Midbrain (tissue), 1 donor: ENCODE measurements at regions not wholly inside any gene's neighbourhood (a gene's known extent, or its start where the extent isn't known, plus 50 kb on each side); places are given as distances from the start of the nearest gene placed in this dataset.
"Not testable (repeated sequence)": the region's sequence is repeated elsewhere in the genome, so short reads cannot be mapped to it uniquely, and the experiment has no call there.

Source experiments
- DNase-seq: peaks from one replicate; lab custom pipeline; 2025; lab: John Stamatoyannopoulos, UW

DNA sequence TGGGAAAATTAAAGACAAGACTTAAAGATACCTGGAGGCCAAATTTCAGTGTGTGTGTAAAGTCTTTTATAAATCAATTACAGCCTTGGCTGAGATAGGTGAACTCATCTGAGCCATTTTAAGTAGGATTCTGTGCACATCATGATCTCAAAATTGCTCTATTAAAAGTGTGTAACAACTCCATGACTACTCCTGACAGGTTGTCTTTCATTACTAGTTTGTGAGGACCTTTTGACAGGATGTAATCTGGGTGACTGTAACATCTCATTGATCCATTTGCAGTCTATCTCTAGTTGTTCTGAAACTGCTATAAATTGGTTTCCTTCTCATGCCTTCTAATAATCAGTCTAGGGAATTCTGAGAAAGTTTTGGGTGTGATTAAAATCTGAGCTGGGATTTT is 753.3 kb downstream of the SLITRK5 start:
- no peak for DNase-seq

DNA sequence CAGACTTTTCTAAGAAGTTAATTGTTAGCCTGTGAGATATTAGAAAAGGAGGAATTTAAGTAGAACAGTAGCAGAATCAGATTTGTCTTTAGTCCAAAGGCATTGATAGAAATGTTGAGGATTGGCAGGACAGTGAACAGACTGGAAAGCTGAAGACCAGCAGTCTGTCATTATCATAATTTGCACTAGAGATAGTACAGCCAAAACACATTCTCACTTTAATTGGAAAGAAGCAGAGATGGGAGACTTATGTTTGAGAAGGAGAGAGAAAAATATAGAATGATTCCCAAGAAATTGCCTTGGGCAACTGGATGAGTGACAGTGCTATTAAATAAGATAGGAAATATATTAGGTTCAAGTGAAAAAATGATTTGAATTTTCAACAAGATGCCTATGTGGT is 755.5 kb downstream of the SLITRK5 start:
- no peak for DNase-seq

DNA sequence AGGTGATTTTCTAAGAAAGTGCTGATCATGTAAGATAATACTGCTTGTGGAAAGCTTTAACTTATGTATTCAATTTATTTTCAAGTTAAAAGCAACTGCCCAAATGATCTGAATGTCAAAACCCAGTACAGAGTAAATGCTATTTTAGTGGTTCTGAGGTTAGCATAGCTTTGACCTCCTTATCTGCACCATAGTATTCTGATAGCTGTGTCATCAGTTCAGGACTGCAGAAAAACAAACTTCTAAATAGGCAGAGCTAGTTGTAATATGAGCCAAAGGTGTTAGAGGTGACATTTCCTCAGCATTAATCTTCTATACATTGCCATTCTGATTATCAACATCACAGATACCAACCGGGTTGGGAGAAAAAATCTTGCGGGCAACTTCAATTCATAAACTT is 758.7 kb downstream of the SLITRK5 start:
- no peak for DNase-seq

DNA sequence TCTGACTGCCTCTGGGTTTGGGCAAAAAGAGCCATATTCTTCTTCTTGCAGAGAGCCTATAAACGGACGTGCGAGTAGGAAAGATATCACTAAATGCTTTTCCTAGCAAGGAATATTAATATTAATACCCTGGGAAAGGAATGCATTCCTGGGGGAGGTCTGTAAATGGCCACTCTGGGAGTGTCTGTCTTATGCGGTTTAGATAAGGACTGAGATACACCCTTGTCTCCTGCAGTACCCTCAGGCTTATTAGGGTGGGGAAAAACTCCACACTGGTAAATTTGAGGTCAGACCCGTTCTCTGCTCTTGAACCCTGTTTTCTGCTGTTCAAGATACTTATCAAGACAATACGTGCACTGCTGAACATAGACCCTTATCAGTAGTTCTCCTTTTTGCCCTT is 763.8 kb downstream of the SLITRK5 start:
- no peak for DNase-seq

DNA sequence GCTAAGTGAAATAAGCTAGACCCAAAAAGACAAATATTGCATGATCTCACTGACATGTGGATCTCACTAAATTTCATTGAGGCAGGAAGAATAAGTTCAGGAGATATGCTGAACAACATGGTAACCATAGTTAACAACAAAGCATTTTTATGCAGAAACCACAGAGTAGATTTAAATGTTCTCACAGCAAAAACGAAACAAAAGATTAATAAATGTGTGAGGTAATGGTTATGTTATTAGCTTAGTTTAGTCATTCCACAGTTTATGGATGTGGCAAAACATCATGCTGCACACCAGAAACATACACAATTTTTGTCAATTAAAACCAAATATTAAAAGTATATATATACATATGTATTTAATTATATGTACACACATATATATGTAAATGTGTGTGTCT is 765.8 kb downstream of the SLITRK5 start:
- DNase-seq = no peak

DNA sequence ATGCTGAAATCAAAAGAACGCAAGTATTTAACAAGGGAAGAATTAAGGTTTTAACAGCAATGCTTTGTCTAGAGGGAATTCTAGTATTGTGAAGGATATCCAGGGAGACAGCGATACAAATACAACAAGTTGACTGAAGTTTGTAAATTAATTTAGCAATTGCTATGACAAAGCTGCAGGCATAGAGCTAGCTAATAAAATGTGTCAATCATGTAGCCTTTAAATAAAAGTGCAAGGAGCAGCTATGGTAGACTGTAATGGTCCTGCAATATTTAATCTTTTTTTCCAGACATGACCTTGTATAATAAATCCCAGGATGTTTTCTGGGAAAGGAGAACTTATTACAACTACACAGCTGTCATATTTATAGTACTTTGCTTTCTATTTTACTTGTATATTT is 779.3 kb downstream of the SLITRK5 start:
- no peak for DNase-seq

DNA sequence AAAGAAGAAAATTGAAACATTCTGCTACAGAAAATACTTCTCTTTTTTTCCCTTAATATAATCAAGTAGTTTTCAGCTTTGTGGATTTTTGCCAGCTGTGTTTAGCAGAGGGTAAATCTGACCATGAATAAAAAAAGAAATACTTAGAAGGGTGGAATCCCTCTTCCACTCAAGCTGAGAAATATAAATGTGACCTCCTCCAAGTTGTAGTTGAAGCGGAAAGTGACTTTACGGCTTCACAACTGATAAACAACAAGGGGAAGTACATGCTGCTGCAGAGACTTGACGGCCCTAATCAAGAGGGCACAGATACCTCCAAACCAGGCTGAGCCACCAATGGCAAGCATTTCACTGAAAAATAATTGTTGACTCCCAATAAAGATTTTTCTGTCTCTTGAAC is 785.0 kb downstream of the SLITRK5 start:
- no peak for DNase-seq

DNA sequence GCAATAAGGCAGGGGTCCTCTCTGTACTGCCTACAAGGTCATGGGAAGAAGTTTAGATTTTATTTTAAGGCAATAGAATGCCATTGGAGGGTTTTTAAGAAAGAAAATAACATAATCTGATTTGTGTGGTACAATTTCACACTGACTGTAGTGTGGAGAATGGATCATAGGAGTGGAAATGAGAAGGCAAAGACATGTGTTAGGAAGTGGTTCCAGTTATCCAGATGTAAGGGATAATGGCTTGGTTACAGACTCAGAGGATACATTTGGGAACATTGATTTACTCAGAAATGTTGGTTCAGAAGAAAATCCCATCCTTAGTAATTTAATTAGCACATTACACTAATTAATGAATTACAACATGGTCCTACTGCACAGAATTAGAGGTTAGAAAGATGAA is 788.2 kb downstream of the SLITRK5 start:
- DNase-seq = no peak

DNA sequence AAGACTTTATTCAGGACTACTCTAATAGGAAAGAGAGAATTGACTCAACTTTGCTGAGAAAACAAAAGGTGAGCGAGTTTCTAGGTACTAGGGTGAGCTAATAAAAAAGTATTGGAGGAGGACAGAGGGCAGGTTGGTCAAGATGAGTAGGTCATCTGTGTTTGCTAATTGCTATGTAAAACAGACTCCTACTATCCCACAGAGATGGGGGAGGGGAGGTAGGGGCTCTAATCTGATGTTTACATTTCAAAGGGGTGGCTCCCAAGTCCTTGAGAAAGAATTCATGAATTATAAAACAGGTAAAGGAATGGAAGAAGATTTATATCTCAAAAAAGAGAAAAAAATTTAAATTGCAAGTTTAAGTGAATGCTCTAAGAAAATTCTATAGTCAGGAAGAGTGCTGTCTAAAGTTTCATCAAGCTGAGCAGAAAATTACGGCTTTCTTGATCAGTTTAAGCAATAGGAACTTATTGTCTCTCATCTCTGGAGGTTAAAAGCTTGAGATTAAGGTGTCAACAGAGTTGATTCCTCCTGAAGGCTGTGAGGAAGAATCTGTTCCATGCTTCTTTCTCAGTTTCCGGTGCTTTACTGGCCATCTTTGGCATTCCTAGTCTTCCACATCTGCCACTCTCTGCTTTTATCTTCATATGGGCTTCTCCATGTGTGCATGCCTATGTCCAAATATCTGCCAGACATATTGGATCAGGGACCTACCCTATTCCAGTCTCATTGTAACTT is 790.3 kb downstream of the SLITRK5 start:
- no peak for DNase-seq

DNA sequence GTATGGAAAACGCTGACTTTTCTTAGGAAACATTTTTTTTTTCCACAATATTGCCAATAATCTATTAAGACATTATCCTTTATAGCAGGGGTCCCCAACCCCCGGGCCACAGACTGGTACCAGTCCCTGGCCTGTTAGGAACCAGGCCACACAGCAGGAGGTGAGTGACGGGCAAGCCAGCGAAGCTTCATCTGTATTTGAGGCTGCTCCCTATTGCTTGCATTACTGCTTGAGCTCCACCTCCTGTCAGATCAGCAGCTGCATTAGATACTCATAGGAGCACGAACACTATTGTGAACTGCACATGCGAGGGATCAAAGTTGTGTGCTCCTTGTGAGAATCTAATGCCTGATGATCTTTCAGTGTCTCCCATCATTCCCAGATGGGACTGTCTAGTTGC is 793.7 kb downstream of the SLITRK5 start:
- no peak for DNase-seq

DNA sequence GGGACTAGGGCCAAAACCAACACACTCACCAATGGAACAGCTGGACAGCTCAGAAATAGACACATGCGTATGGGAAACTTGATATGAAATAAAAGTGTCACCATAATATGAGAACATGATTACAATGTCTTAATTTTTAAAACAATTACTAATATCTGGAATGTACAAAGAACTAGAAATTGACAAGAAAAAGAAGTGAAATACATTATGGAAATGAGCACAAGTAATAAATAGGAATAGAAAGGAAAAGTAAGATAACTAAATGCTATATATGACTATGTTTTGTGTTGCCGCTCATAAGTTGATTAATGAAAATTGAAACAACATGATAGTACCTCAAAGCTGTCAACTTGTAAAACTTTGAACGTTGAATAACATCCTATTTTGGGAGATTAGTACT is 801.1 kb downstream of the SLITRK5 start:
- DNase-seq = no peak

DNA sequence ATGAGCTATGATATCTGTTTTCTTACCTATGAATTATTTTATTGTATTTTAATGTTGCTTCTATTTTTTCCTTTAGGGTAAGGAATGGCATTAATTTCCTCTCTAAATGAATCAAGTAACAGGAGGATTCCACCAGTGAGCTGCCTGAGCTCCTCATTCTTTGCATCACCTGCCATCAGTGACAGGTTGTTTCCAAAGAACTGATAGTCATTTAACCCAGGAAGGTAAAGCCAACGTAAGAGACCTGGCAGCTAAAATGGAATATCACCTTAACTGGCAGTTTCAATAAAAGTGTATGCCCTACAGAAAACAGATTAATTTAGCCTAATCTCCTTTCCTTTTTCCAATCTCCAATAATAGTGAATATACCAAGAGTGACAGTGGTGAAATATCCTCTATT is 812.0 kb downstream of the SLITRK5 start:
- DNase-seq = no peak

DNA sequence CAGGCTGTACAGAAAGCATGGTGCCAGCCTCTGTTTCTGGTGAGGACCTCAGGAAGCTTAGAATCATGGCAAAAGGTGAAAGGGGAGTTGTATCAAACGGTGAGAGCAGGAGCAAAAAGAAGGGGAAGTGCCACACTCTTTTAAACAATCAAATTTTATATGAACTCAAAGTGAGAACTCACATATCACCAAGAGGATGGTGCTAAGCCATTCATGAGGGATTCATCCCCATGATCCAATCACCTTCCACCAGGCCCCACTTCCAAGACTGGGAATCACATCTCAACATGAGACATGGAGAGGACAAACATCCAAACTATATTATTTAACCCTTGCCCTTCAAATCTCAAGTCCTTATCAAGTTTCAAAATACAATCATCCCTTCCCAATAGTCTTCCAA is 836.7 kb downstream of the SLITRK5 start:
- no peak for DNase-seq

DNA sequence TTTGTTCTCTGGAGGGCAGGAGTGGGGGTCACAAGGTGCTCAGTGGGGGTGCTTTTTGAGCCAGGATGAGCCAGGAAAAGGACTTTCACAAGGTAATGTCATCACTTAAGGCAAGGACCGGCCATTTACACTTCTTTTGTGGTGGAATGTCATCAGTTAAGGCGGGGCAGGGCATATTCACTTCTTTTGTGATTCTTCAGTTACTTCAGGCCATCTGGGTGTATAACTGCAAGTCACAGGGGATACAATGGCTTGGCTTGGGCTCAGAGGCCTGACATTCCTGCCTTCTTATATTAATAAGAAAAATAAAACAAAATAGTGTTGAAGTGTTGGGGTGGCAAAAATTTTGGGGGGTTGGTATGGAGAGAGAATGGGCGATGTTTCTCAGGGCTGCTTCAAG is 841.8 kb downstream of the SLITRK5 start:
- not testable (repeated sequence) for DNase-seq

DNA sequence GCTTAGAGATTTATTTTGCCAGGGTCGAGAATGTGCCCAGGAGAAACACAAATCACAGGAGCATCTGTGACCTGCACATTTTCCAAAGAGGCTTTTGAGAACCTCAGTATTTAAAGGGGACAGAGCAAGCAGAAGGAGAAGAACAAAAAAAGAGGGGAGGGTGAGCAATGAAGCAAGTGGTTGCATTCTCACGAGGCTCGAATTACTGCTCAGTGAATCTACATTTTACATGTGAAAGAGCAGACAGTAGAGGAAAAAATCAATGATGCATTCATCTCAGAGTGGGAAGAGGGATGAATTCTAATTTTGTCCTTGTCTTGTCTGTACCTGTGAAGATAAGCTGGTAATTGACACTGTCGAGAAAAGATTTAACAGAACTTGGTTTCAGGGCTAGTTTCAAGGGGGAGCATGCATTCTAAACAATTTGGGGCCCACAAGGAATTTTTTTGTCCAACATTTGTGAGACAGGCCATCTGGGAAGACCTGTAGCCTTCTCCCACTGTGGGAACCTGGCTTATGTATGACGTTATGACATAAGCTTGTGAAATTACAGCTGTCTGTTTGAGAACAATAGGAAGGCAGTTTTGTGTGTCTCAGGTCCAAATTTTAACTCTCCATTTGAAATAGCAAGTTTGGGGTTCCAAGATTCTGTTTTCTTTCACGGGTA is 855.1 kb downstream of the SLITRK5 start:
- no peak for DNase-seq

DNA sequence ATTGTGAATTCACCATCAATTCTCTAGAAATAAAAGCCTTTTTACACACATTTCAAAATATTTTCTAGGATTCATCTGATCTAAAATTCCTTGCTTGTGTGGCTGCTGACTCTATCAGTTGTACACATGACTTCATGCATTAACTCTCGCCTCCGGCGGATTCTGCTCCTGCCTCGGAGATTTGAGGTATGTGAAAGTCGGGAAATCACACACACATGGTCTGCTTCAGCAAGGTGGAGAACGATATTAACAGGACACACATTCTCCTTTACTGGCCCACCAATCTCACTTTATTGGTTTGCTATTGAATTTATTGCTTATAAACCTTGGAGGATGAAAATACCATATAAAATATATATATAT is 855.7 kb downstream of the SLITRK5 start:
- DNase-seq = no peak

DNA sequence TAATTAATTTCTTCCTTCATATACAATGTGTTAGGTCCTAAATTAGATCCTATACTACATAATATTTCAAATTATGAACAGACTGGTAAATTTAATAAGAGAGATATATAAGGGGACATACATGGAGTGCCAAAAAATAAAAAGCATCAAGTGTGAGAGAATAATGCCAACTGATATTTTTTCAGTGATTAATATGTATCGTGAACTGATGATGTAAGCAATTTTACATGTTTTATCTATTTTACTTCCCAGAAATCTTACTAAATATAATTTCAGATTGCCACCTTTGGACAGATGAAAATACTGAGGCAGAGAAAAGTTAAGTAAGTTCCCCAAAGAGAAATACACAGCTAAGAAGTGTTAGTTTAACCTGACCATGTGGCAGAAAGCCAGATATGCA is 870.8 kb downstream of the SLITRK5 start:
- no peak for DNase-seq

DNA sequence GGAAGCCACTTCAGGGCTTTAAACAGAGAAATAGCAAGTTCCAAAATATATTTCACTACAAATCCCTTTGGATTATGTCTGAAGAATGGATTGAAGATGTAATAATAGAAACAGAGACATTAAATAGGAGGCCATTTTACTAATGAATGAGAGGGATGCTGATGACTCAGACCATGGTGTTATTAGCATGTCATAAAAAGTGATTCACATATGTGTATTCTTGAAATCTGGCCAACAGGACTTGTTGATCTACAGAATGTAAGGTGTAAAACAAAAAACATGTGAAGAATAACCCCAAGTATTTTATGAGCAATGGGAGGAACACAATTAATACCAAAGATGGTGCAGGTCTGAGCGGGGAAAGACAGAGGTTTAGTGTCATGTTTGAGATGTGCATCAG is 873.7 kb downstream of the SLITRK5 start:
- DNase-seq = no peak

DNA sequence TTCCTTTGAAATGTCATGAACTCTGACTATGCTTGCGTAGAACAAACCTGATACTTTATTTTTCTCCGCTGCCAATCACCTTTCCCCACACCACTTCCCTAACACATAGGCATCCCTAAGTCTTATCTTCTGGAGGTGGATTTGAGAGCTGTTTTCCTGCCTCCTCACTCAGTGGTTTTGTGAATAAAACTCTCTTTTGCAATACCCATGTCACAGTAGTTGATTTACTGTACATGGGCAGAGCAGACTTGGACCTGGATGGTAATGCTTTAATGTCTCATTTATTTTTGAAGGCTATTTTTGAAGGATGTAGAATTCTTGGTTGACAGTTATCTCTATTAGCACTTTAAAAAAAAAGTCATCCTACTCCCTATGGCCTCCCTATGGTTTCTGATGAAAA is 881.8 kb downstream of the SLITRK5 start:
- no peak for DNase-seq

DNA sequence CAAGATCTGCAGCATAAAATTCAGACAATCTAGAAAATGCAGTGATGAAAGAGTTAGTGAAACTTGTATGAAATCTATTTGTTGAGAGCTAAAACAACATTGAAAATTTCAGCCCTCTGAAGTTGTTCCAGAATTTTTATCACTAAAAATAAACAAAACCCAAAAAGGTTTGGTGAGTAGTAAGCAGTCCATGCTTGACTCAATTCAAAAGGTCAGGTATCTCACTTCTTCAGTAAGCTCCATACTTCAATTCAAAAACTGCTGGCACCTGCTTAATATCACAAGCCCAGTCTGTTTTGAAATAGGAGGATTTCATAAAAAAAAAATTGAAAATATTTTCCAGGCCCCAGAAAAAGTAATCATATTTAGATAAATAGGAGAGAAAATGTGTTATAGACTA is 894.4 kb downstream of the SLITRK5 start:
- no peak for DNase-seq

DNA sequence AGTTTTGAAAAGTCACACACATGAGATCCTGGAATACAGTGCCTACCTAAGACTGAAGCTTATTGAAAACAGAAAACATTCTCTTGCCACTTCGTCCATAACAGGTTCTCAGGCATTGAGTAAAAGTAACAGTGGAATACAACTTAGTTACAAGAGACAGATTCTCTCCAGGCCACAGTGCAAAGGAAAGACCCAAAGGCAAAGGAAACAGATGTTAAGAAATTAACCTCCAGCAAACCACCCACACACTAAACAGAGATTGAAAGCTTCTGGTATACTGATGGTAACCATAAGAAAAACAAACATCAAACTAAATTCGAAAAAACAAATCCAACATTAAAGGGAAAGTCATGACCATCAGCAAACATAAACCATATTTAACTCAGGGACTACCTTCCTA is 914.7 kb downstream of the SLITRK5 start:
- no peak for DNase-seq

DNA sequence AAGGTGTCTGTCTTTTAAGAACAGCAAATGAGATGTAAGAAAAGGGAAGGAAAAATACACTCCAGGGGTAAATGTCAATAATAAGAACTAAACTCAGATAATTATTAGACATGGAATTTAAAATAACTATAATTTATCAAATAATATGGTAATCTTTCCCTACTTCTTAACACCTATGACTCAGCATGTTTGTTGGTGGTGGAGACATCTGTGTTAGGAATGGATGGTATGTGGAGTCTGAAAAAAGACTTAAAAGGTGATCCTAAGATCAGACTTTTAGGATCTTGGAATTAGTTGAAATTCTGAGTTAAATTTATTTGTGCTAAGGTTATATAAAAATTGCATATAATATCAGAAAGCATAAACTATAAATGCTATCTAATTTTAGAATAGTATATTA is 915.1 kb downstream of the SLITRK5 start:
- DNase-seq = no peak

DNA sequence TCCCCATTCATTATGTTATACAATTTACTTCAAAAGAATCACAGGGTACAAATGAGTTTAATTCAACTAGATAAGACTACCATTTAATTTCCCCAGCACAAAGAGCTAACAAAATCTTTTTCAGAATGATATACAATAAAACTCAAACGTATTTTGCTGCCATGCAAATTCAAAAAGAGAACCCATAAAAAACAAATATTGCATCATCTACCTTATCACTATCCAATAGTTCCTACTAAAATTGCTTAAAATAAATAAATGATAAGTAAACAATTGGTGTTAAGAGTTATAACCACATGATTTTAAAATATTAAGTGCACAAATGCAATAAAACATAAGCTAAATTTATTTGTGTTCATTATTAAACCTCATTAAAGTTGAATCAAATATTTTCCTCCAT is 919.4 kb downstream of the SLITRK5 start:
- no peak for DNase-seq

DNA sequence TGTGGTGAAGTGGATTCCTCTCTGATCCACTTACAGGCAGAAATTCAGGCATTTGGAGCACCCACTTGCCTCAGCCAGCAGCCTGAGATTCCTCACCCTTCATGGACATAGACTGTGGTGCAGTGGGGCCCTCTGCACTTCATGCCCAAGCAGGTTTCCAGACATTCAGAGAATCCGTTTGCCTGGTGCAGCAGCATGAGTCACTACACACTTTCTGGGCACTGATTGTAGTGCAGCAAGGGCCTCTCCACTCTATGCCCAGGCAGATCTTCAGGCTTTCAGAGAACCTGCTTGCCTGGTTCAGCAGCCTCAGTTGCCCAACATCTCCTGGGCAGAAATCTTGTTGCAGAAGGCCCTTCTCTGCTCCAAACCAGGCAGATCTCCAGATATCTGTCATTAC is 920.9 kb downstream of the SLITRK5 start:
- DNase-seq = no peak
